HG03064 (cell line): ENCODE measurements at regions not wholly inside any gene's neighbourhood (a gene's known extent, or its start where the extent isn't known, plus 50 kb on each side); places are given as distances from the start of the nearest gene placed in this dataset.
"Not testable (repeated sequence)": the region's sequence is repeated elsewhere in the genome, so short reads cannot be mapped to it uniquely, and the experiment has no call there.

Experiments used
- ATAC-seq: cut with Tn5 transposase; IDR thresholded peaks from one replicate; pipeline ENCODE4 v1.9.1; 2021; ENCODE audit warnings: low read depth; ENCODE audit not compliant: unreplicated experiment

DNA sequence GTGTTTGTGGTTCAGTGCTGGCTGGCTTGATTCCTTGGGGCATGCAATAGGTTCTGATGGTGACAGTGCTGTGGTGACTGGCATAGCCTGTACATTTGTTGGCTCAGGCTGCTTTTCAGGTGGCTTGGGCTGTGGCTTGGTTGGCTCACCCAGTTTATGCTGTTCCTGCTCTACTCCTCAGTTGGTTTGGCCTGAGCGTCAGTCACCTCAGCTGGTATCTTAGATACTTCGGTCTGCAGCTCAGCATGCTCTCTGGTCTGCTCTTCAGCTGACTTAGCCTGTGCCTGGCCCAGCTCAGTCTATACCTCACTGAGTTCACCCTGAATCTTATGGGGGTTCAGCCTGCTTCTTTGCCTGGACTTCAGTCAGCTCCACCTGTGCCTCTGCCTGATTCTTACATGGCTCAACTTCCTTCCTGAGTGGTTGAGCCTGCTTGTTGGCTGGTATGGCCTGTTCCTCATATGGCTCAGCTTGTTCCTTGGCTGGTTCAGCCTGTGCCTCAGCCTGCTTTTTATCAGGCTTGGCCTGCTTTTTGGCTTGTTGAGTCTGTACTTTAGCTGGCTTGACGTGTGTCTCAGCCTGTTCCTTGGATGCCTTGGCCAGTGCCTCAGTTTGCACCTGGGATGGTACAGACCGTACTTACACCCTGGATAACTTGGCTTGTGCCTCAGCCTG lies 170.6 kb downstream of the MSN start:
- ATAC-seq = no peak

DNA sequence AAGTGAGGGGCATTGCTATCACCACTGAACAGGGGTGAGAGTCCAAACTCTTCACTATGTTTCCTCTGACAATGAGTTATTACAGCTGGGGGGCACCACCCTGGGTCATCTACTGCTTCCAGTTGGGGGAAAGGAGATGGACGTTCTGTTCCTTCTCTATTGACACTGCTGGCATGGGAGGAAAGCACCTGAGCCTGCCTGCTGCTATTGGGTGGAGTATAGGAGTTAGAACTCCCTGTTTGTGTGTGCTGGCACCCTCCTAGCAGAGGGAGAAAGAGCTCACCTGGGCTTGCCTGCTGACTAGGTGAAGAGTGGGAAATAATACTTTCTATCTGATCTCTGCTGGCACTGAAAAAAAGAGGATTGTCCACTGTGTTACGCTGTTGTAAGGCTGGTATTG lies 163.8 kb downstream of the MSN start:
- ATAC-seq = no peak

DNA sequence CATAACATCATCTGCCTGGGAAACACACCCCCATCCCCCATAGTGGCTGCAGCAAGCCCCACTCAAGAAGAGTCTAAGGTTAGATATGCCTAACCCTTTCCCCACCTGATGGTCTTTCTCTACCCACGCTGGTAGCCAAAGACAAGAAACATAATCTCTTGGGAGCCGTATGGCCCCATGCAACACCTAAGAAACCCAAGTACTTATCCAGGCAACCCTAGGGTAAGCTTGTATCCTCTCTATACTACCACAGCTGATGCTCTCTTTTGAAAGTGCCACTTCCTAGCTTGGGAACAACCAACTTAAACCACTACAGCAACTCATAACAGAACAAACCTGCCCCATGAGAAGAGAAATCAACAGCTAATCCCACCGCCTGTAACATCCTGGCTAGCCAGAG lies 161.1 kb downstream of the MSN start:
- ATAC-seq = no peak

DNA sequence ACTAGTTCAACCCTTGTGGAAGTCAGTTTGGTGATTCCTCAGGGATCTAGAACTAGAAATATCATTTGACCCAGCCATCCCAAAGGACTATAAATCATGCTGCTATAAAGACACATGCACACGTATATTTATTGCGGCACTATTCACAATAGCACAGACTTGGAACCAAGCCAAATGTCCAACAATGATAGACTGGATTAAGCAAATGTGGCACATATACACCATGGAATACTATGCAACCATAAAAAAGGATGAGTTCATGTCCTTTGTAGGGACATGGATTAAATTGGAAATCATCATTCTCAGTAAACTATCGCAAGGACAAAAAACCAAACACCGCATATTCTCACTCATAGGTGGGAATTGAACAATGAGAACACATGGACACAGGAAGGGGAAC lies 157.8 kb downstream of the MSN start:
- not testable (repeated sequence) for ATAC-seq

DNA sequence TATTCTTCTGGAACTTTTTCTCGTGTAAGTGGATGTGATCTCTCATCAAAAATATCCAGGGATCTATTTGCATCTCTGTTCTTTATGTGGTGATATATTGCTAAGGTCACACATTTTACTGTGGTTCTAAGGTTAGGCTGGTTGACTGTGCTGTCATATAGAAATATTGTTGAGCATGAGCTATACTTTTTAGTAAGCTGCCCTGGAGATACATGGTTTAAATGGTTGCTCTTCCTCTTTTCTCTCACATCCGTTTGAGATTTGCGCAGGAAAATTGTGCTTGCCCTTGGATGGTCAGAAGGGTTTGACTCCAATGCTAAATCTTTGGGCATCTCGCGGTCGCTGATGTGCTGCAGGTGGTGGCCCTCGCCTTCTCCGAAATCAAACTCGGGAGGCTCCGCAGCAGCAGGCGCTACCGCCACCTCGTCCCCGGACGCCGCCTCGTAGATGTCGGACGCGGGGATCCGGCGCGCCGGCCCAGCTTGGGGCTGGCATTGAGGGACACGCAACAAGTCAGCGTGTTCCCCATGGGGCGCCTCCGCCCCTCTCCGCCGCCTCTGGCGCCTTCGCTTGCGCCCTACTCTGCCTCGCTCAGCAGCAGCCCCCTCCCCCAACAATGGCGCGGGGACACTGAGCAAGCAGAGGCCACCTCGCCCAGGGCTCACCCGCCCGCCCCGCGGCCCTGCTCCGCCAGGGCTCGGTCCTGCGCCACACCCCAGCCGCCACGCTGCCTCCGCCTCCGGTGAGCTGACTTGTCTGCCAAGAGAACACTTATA lies 154.5 kb downstream of the MSN start:
- ATAC-seq = no peak

- not testable (repeated sequence) for ATAC-seq
Measured at GRCh38 chrX:65819983-65820382, 152.5 kb downstream of the MSN start.

- no peak for ATAC-seq
Measured at GRCh38 chrX:65813245-65813644, 145.8 kb downstream of the MSN start.

DNA sequence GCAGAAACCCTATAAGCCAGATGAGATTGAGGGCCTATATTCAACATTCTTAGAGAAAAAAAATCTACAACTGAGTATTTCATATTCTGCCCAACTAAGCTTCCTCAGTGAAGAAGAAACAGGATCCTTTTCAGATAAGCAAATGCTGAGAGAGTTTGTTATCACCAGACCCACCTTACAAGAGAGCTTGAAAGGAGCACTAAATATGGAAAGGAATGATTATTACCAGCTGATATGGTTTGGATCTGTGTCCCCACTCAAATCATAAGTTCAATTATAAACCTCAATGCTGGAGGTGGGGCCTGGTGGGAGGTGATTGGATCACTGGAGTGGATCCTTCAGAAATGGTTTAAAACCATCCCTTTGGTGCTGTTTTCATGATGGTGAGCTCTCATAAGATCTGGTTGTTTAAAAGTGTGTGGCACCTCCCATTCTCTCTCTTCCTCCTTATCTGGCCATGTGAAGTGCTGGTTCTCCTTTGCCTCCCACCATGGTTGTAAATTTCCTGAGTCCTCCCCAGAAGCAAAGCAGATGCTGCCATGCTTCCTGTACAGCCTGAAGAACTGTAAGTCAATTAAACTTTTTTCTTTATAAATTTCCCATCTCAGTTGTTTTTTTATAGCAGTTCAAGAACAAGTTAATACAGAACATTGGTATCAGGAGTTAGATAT lies 144.2 kb downstream of the MSN start:
- ATAC-seq = no peak
